Astrocyte of the cerebellum (primary cell): ENCODE measurements at regions not wholly inside any gene's neighbourhood (a gene's known extent, or its start where the extent isn't known, plus 50 kb on each side); places are given as distances from the start of the nearest gene placed in this dataset.
A peak's percentile ranks its signal among the peaks of the same experiment; 100 is the strongest.

ENCODE experiments used
- DNase-seq: peaks from one replicate; pipeline ENCODE4 v3.0.0-alpha.2; 2011; ENCODE audit warnings: low read depth
- H3K4me3 ChIP-seq: 2 replicates; pipeline ENCODE4 v1.5.1; 2011; ENCODE audit warnings: mild to moderate bottlenecking, low read depth, low read length, moderate library complexity
- in situ Hi-C: cut with HindIII; loops from 2 replicates; pipeline ENCODE4 v1.10.0; 2017; ENCODE audit warnings: low sequenced_read_pairs
- TF ChIP-seq, protein P1 (sequence below): IDR thresholded peaks from 2 replicates; pipeline ENCODE4 v1.5.1; 2012; ENCODE audit warnings: low read length, low read depth, moderate library complexity, mild to moderate bottlenecking; ENCODE audit errors: missing control alignments

- in situ Hi-C loops = no loop called here
- H3K4me3 ChIP-seq = no peak overlapping the region
- TF ChIP-seq, protein P1, sequence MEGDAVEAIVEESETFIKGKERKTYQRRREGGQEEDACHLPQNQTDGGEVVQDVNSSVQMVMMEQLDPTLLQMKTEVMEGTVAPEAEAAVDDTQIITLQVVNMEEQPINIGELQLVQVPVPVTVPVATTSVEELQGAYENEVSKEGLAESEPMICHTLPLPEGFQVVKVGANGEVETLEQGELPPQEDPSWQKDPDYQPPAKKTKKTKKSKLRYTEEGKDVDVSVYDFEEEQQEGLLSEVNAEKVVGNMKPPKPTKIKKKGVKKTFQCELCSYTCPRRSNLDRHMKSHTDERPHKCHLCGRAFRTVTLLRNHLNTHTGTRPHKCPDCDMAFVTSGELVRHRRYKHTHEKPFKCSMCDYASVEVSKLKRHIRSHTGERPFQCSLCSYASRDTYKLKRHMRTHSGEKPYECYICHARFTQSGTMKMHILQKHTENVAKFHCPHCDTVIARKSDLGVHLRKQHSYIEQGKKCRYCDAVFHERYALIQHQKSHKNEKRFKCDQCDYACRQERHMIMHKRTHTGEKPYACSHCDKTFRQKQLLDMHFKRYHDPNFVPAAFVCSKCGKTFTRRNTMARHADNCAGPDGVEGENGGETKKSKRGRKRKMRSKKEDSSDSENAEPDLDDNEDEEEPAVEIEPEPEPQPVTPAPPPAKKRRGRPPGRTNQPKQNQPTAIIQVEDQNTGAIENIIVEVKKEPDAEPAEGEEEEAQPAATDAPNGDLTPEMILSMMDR = no peak
- DNase-seq = no peak
Observed at GRCh38 chr3:5270666-5271371, 83.3 kb downstream of the EDEM1 start.

GRCh38 chr3:5271372-5271683, 83.8 kb downstream of the EDEM1 start:
- TF ChIP-seq, protein P1 = no peak
- in situ Hi-C loops = no loop called here
- no peak overlapping the region for H3K4me3 ChIP-seq
- DNase-seq = no peak

DNA sequence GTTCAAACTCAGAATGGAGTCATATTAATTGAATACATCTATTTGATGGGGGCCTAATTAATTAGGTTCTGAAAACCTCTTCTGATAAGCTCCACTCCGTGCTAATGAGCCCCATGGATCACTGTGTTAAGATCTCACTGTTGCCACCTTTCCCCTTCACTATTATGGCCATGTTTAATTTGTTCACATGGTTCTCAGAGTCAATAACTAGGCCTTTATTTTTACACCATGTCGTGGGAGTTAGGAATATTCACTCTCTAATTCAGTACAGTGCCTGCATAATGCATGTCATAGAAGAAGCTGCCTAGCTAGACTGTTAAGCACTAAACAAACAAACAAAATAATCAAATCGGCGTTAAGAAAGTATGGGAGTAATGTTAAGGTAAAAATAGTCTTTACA, 84.9 kb downstream of the EDEM1 start:
- TF ChIP-seq, protein P1 = no peak
- H3K4me3 ChIP-seq = no peak overlapping the region
- no peak for DNase-seq
- in situ Hi-C loops = no loop called here

- in situ Hi-C loops = no loop called here
Observed at GRCh38 chr3:5274091-5274490, 86.6 kb downstream of the EDEM1 start.

DNA sequence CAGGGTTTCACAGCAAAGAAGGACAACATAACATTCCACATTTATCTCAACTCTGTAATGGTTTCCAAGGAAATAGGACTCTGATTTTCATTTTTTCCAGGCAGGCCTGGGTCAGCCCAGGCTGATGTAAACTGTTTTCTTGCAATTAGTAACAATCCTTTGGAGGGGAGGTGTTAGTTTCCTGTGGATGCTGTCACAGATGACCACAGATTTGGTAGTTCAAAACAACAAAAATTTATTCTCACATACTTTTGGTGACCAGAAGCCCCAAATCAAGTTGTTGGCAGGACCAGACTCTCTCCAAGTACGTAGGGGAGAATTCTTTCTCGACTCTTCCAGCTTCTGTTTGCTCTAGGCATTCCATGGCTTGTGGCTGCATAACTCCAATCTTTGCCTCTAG, 88.0 kb downstream of the EDEM1 start:
- in situ Hi-C loops = no loop called here
- TF ChIP-seq, protein P1 = no peak
- peak; percentile 77 for DNase-seq
- H3K4me3 ChIP-seq = no peak overlapping the region

More at GRCh38 chr3:5274091-5274490, 86.6 kb downstream of the EDEM1 start:
- TF ChIP-seq, protein P1 = no peak
- H3K4me3 ChIP-seq = no peak overlapping the region
- DNase-seq = no peak

GRCh38 chr3:5276934-5277333, 89.4 kb downstream of the EDEM1 start:
- TF ChIP-seq, protein P1 = no peak
- DNase-seq = no peak
- in situ Hi-C loops = no loop called here
- H3K4me3 ChIP-seq = no peak overlapping the region
